RPMI8226 (cell line): ENCODE measurements at regions not wholly inside any gene's neighbourhood (a gene's known extent, or its start where the extent isn't known, plus 50 kb on each side); places are given as distances from the start of the nearest gene placed in this dataset.

Experiments used
- DNase-seq: peaks from one replicate; pipeline ENCODE4 v3.0.0-alpha.2; 2015

DNA sequence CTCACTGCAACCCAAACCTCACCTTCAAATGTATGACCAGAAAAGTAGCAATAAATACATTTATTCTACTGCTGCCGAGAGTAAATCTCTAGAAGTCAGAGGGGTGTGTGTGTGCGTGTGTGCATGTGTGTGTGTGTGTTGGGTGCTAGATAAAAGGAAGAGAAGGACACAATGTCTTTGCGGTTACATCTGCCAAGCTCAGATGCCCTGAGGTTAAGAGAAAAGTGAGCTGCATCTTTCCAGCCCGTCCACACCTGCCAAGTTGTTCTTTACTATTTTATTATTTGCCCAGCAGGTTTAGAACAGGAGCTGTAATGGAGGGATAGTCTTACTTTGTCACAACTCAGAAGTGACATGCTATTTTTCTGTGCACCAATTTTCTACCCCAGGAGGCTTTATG, 54.5 kb upstream of the ANKFN1 start:
- DNase-seq, result no peak

- no peak for DNase-seq
Measured at GRCh38 chr17:56099649-56100048, 53.6 kb upstream of the ANKFN1 start.
